AG08396 (cell line): ENCODE measurements at regions not wholly inside any gene's neighbourhood (a gene's known extent, or its start where the extent isn't known, plus 50 kb on each side); places are given as distances from the start of the nearest gene placed in this dataset.
A peak's percentile ranks its signal among the peaks of the same experiment; 100 is the strongest.

ENCODE experiments used
- DNase-seq: peaks from one replicate; pipeline ENCODE4 v3.0.0; 2012; ENCODE audit warnings: low spot score, mixed read lengths

GRCh38 chr18:72692086-72692485 lies 147.9 kb upstream of the CBLN2 start:
- no peak for DNase-seq

DNA sequence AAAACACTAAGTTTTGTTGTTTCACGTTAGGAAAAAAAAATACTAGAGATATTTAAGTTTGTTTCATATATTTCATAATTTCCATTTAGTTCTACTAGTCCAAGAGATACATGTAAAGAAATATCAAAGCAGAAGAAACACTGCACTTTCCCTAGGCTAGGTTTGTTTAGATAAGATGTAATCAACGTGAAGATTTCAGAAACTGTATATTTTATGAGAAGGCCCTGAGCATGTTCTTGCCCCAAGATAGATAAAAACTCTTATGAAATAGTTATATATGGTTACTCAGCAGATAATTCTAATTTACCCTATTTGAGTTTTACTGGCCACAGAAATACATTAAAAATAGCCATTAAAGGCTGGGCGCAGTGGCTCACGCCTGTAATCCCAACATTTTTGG lies 143.6 kb upstream of the CBLN2 start:
- no peak for DNase-seq

DNA sequence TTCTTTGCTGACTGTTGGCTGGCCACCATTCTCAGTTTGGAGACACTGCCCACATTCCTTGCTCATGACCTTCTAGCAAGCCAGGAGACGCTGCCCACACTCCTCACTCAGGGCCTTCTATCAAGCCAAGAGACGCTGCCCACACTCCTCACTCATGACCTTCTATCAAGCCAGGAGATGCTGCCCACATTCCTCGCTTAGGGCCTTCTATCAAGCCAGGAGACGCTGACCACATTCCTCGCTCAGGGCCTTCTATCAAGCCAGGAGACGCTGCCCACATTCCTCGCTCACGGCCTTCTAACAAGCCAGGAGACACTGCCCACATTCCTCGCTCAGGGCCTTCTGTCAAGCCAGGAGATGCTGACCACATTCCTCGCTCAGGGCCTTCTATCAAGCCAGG lies 131.3 kb upstream of the CBLN2 start:
- peak; percentile 21 for DNase-seq

GRCh38 chr18:72674710-72675109 lies 130.6 kb upstream of the CBLN2 start:
- DNase-seq, result no peak

DNA sequence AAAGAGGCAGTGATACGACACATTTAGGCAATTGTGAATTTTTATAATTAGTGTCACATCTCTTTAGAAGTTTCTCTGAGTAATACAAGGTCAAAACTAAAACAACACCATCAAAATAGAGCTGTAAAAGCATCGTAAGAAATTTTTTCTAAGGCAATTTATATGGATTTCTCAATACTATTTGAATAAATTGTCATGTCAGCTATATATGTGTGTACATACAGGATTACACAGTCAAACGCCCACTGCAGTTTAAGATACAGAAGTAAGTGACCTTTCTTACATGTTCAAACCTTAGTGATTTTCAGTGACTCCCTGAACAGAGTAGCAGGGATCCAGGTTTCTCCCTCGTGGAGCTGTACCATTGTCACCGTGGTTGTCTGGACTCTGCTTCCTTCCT lies 129.1 kb upstream of the CBLN2 start:
- DNase-seq, result no peak

- peak; percentile 27 for DNase-seq
Observed at GRCh38 chr18:72672364-72673184, 128.4 kb upstream of the CBLN2 start.

DNA sequence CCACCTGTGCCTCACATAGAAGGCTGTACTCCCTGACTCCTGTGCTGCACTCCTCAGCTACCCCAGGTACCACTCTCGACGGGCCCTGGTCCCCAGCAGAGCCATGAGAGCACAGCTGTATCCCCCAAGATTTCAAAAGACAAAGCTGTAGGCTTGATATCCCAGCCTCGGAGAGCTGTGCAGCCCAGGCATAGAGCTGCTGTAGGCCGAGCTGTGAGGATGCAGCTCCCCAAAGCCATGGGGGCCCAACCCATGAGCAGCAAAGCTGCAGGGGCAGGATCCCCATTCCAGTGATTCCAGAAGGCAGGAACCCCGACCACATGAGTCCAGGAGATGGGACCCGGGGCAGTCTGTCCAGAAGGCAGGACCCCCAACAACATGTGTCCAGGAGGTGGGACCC lies 123.8 kb upstream of the CBLN2 start:
- no peak for DNase-seq

DNA sequence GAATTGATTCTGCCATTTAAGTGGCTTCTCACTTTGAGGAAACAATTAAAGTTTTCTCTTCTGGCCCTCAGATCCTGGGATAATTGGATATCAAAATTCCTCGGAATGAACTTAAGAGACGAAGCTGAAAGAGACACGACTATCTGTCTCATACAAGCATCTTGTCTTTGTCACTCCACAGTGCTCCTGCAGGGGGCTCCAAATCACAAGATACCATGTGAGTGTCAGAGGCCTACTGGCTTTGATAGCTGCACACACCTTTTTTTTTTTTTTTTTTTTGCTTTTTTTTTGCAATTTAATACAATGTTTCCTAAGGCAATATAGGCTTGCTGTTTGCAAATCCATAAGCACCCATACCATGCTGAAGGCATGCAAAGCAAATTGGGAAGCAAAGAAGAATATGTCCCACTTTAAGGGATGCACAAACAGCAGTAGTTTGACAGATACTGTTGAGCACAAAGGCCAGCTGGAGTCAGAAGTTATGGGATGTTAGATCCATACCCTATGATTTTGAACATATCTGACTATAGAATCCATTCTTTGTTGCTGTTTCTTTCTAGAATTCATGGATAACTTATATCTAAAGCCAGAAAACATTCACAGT lies 109.0 kb upstream of the CBLN2 start:
- peak; percentile 20 for DNase-seq

- DNase-seq, result no peak
Observed at GRCh38 chr18:72651033-72651432, 106.9 kb upstream of the CBLN2 start.

GRCh38 chr18:72648481-72648960 lies 104.4 kb upstream of the CBLN2 start:
- DNase-seq, result no peak

GRCh38 chr18:72648079-72648478 lies 103.9 kb upstream of the CBLN2 start:
- DNase-seq, result no peak

DNA sequence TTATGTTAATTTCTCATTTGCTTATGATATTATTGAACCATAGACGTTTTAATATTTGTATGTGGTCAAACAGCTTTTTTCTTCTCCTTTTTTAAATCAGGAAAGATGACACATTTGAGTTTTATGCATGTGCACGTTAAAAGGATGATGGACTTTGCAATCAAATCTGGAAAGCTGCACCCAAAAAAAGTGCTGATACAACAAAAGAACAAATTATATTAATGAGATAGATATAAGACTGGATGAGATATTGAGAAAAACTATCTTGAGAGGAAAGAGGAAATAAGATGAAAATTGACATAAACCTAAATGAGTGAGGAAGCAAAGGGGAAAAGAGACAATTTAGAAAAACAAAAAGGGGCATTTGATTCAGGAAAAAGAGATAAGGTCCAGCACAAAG lies 96.4 kb upstream of the CBLN2 start:
- no peak for DNase-seq

GRCh38 chr18:72638376-72638775 lies 94.2 kb upstream of the CBLN2 start:
- no peak for DNase-seq

DNA sequence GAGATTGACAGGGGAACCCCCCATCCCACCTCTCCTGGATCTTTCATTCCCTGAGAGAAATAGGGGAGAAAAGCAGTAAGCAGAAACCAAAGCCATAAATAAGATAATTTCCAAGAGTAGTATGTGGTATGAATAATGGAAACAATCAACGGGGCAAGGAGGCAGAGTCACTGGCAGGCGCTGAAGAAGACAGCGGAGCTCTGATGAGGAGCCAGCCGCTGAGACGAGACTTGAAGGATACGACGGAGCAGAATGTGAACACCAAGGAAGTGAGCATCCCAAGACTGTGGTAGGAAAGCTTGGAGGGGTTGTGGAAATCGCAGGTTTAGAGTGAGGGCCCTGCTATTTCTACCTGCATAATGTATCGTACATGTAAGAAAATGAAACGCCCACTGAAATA lies 93.6 kb upstream of the CBLN2 start:
- DNase-seq, result no peak

DNA sequence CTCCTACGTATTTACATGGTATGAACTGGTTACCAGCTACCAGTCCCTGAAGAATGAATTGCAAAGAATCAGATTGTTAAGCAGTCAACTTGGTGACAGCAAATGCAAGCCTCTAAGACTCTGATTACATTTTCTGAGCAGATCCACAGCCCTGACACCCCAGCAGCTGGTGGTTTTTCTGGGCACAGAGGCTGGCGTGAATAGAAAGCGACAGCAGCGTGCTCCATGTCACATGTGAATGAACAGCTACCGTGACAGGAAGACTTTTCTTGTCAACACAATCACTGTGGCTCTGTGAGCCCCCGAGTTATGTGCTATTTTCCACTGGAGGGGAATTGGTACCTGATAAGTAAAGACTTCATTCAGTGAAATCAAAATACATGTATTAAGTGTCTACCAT lies 93.2 kb upstream of the CBLN2 start:
- DNase-seq, result no peak

DNA sequence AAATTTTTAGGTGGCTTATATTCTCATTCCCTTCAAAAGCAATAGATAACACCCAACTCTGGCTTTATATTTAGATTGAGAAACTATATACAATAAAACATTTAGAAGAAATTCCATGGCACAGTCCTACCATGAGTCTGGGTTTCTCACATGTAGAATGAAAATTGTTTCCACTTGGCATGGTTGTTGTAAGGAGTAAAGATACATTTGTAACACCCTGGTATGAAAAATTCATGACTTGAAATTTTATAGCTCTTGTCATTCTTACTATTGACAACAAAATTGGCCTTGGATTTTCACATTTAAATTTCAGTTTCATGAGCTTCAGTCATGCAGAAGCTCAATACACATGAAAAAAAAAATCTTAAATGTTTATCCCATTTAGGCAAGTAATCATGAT lies 92.5 kb upstream of the CBLN2 start:
- DNase-seq, result no peak

- no peak for DNase-seq
Observed at GRCh38 chr18:72634500-72634899, 90.4 kb upstream of the CBLN2 start.

DNA sequence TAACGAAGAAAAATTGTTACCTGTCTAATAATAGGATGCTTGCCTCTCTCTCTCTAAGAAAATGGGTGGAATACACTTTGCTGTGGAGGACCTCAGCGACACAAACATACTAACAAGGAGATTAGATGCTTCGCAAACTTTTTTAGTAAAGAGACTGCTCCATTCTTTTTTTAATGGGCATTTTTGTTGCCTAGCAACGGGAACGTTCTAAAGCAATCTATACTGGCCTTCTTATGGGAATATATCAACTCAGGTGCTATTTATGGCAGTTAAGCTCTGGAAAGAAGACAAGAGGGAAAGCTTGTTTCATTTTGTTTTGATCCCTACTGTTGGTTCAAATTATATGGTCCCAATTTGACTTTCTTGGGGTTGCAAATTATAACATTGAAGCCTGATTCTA lies 86.8 kb upstream of the CBLN2 start:
- no peak for DNase-seq

DNA sequence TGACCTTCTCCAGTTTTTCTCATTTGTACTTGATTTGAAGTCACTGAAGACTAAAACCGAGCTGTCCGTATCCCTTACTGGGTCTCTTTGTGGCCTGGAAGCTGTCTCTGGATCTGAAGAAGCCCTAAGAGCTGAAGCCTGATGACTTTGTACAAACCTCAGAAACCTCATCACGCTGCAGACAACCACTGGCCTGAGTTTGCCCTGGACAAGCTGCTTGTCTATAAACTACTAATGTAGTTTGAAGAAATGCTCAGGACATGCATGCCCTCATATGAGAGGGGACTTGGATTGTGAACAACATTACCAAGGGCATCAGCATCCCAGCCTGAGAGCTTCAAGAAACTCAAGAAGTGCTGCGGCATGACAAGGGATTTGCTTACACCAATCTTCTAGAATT lies 79.3 kb upstream of the CBLN2 start:
- no peak for DNase-seq

DNA sequence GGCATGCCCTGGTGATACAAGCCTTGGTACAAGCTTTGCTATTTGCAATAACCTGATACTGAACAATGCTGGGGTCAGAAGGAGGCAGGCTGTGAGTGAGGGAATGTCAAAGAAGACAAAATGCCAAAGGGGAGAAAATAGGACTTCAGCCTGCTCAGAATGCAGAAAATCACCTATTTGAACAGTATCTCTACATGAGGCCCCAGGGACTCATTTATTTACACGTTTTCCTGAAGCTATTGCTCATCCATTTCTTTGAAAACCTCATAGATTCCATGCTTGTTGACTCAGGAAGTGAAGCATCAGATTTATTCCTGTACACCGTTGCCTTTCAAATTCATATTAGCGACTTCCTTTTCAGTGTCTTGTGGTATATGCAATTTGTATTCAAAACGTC lies 69.4 kb upstream of the CBLN2 start:
- DNase-seq, result no peak

- DNase-seq, result no peak
Observed at GRCh38 chr18:72612894-72613533, 68.9 kb upstream of the CBLN2 start.

- no peak for DNase-seq
Observed at GRCh38 chr18:72605376-72605775, 61.2 kb upstream of the CBLN2 start.

- DNase-seq, result no peak
Observed at GRCh38 chr18:72601944-72602343, 57.8 kb upstream of the CBLN2 start.
